GM23338 (cell line): ENCODE measurements at regions not wholly inside any gene's neighbourhood (a gene's known extent, or its start where the extent isn't known, plus 50 kb on each side); places are given as distances from the start of the nearest gene placed in this dataset.

ENCODE experiments used
- ATAC-seq: fragments of 200-7000 bp; cut with Tn5 transposase; 3 replicates; pipeline ENCODE4 v1.9.1; 2020
- DNase-seq: peaks from one replicate; pipeline ENCODE4 v3.0.0-alpha.2; 2015; ENCODE audit warnings: low spot score
- H2AFZ ChIP-seq: fragments of 200-600 bp; sonication (generic); 2 replicates; pipeline ENCODE4 v1.8.0; 2016; ENCODE audit warnings: antibody characterized with exemption, mild to moderate bottlenecking, moderate library complexity
- H3F3A ChIP-seq: fragments of 200-600 bp; sonication (generic); replicated peaks from 2 replicates; pipeline ENCODE4 v1.8.0; 2017; ENCODE audit warnings: antibody characterized with exemption, mixed run types, low read depth
- H3K27ac ChIP-seq: fragments of 200-600 bp; sonication (generic); 2 replicates; pipeline ENCODE4 v1.6.1; 2016; ENCODE audit warnings: low read depth
- H3K27me3 ChIP-seq: fragments of 200-600 bp; sonication (generic); 2 replicates; pipeline ENCODE4 v1.8.0; 2016; ENCODE audit warnings: mild to moderate bottlenecking, mixed run types, moderate library complexity; ENCODE audit not compliant: insufficient read depth
- H3K36me3 ChIP-seq: fragments of 200-600 bp; sonication (generic); 2 replicates; pipeline ENCODE4 v1.8.0; 2016; ENCODE audit warnings: mild to moderate bottlenecking; ENCODE audit not compliant: insufficient read depth
- H3K4me1 ChIP-seq: fragments of 200-600 bp; sonication (generic); 2 replicates; pipeline ENCODE4 v1.8.0; 2016; ENCODE audit warnings: mild to moderate bottlenecking, moderate library complexity; ENCODE audit not compliant: insufficient read depth
- H3K4me2 ChIP-seq: fragments of 200-600 bp; sonication (generic); 2 replicates; pipeline ENCODE4 v1.7.1; 2017; ENCODE audit warnings: mixed run types
- H3K4me3 ChIP-seq: fragments of 200-600 bp; sonication (generic); 2 replicates; pipeline ENCODE4 v1.6.1; 2016; ENCODE audit warnings: mixed run types
- H3K79me2 ChIP-seq: fragments of 200-600 bp; sonication (generic); replicated peaks from 2 replicates; pipeline ENCODE4 v1.8.0; 2017; ENCODE audit warnings: mild to moderate bottlenecking; ENCODE audit not compliant: insufficient read depth
- H3K9me2 ChIP-seq: fragments of 200-600 bp; sonication (generic); 2 replicates; pipeline ENCODE4 v1.8.0; 2017; ENCODE audit not compliant: insufficient read depth
- H4K20me1 ChIP-seq: fragments of 200-600 bp; sonication (generic); replicated peaks from 2 replicates; pipeline ENCODE4 v1.8.0; 2017; ENCODE audit warnings: mild to moderate bottlenecking; ENCODE audit not compliant: insufficient read depth
- H3K27ac Mint-ChIP-seq: 2 replicates; pipeline ENCODE4 v1.8.0; 2020; ENCODE audit warnings: inconsistent platforms, mild to moderate bottlenecking, moderate library complexity, mixed read lengths
- H3K27me3 Mint-ChIP-seq: 3 replicates; pipeline ENCODE4 v1.8.0; 2022; ENCODE audit warnings: low read depth, mild to moderate bottlenecking, moderate library complexity, mixed read lengths, inconsistent platforms; ENCODE audit not compliant: insufficient read depth, poor library complexity
- H3K36me3 Mint-ChIP-seq: 3 replicates; pipeline ENCODE4 v1.8.0; 2021; ENCODE audit warnings: low read depth, mild to moderate bottlenecking, inconsistent platforms, moderate library complexity, mixed read lengths
- H3K4me1 Mint-ChIP-seq: 3 replicates; pipeline ENCODE4 v1.8.0; 2020; ENCODE audit warnings: mild to moderate bottlenecking, inconsistent platforms, mixed read lengths
- H3K4me3 Mint-ChIP-seq: 3 replicates; pipeline ENCODE4 v1.8.0; 2021; ENCODE audit warnings: moderate library complexity, mild to moderate bottlenecking, inconsistent platforms, mixed read lengths
- H3K9me3 Mint-ChIP-seq: 3 replicates; pipeline ENCODE4 v1.8.0; 2020; ENCODE audit warnings: moderate library complexity, mild to moderate bottlenecking, inconsistent platforms, mixed read lengths
- CREB1 ChIP-seq: fragments of 250-450 bp; sonication (Bioruptor Pico); IDR thresholded peaks from 2 replicates; pipeline ENCODE4 v1.5.0; 2020; ENCODE audit warnings: low read depth, mild to moderate bottlenecking, moderate library complexity
- EZH2 ChIP-seq: fragments of 200-600 bp; sonication (generic); IDR thresholded peaks from one replicate; pipeline ENCODE4 v1.8.0; 2017; ENCODE audit warnings: antibody characterized with exemption, mild to moderate bottlenecking, low read depth; ENCODE audit not compliant: unreplicated experiment
- EZH2phosphoT487 ChIP-seq: fragments of 200-600 bp; sonication (generic); IDR thresholded peaks from one replicate; pipeline ENCODE4 v1.8.1; 2018; ENCODE audit warnings: antibody characterized with exemption; ENCODE audit not compliant: unreplicated experiment
- JUNB ChIP-seq: IDR thresholded peaks from one replicate; pipeline ENCODE4 v1.6.1; 2016; ENCODE audit warnings: antibody characterized with exemption; ENCODE audit not compliant: unreplicated experiment
- NANOG ChIP-seq: IDR thresholded peaks from 2 replicates; pipeline ENCODE4 v1.6.1; 2016; ENCODE audit warnings: antibody characterized with exemption, borderline replicate concordance
- ZNF331 ChIP-seq: fragments of 250-450 bp; sonication (Bioruptor Pico); IDR thresholded peaks from 2 replicates; pipeline ENCODE4 v1.5.0; 2020; ENCODE audit warnings: low read depth, mild to moderate bottlenecking, moderate library complexity
- TF ChIP-seq, protein P1 (sequence below): fragments of 250-450 bp; sonication (Bioruptor Pico); IDR thresholded peaks from 2 replicates; pipeline ENCODE4 v1.5.0; 2020; ENCODE audit warnings: mild to moderate bottlenecking, moderate library complexity

DNA sequence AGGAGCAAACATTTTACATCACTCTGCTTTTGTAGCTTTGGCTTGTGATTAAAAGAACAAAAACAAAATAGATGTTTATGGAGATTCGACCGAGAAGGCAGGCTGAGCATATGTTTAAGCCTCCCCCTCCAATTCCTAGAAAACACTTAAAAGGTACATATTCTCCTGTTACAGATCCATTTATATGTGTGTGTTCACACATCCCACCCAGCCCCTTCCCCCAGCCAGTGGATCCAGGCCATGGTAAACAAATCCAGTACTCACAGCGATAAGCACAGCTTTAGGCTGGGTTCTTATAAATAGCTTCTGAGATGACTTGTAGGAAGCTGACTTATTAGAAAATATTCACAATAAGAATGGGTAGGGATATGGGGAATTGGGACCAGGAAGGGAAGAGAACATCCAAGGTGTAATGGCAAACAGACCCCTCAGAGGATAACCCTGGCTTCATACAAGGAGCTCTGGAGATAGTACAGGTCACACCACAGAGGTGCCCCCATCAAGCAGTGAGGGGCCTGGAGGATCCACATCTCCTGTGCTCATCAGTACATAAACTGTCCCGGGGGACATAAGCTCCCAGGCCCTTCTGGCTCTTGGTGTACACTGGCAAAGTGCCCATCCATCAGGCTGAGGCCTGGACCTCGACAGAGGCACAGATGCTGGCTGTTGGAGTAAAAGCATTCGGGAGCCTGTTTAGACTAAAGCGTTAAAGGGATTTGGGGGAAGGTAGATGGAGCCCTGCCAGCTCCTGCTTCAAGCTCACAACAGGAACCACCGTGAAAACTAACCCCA, 70.0 kb upstream of the UBE2E1 start (continued):
- TF ChIP-seq, protein P1, sequence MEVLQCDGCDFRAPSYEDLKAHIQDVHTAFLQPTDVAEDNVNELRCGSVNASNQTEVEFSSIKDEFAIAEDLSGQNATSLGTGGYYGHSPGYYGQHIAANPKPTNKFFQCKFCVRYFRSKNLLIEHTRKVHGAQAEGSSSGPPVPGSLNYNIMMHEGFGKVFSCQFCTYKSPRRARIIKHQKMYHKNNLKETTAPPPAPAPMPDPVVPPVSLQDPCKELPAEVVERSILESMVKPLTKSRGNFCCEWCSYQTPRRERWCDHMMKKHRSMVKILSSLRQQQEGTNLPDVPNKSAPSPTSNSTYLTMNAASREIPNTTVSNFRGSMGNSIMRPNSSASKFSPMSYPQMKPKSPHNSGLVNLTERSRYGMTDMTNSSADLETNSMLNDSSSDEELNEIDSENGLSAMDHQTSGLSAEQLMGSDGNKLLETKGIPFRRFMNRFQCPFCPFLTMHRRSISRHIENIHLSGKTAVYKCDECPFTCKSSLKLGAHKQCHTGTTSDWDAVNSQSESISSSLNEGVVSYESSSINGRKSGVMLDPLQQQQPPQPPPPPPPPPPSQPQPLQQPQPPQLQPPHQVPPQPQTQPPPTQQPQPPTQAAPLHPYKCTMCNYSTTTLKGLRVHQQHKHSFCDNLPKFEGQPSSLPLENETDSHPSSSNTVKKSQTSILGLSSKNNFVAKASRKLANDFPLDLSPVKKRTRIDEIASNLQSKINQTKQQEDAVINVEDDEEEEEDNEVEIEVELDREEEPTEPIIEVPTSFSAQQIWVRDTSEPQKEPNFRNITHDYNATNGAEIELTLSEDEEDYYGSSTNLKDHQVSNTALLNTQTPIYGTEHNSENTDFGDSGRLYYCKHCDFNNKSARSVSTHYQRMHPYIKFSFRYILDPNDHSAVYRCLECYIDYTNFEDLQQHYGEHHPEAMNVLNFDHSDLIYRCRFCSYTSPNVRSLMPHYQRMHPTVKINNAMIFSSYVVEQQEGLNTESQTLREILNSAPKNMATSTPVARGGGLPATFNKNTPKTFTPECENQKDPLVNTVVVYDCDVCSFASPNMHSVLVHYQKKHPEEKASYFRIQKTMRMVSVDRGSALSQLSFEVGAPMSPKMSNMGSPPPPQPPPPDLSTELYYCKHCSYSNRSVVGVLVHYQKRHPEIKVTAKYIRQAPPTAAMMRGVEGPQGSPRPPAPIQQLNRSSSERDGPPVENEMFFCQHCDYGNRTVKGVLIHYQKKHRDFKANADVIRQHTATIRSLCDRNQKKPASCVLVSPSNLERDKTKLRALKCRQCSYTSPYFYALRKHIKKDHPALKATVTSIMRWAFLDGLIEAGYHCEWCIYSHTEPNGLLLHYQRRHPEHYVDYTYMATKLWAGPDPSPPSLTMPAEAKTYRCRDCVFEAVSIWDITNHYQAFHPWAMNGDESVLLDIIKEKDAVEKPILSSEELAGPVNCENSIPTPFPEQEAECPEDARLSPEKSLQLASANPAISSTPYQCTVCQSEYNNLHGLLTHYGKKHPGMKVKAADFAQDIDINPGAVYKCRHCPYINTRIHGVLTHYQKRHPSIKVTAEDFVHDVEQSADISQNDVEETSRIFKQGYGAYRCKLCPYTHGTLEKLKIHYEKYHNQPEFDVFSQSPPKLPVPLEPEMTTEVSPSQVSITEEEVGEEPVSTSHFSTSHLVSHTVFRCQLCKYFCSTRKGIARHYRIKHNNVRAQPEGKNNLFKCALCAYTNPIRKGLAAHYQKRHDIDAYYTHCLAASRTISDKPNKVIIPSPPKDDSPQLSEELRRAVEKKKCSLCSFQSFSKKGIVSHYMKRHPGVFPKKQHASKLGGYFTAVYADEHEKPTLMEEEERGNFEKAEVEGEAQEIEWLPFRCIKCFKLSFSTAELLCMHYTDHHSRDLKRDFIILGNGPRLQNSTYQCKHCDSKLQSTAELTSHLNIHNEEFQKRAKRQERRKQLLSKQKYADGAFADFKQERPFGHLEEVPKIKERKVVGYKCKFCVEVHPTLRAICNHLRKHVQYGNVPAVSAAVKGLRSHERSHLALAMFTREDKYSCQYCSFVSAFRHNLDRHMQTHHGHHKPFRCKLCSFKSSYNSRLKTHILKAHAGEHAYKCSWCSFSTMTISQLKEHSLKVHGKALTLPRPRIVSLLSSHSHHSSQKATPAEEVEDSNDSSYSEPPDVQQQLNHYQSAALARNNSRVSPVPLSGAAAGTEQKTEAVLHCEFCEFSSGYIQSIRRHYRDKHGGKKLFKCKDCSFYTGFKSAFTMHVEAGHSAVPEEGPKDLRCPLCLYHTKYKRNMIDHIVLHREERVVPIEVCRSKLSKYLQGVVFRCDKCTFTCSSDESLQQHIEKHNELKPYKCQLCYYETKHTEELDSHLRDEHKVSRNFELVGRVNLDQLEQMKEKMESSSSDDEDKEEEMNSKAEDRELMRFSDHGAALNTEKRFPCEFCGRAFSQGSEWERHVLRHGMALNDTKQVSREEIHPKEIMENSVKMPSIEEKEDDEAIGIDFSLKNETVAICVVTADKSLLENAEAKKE = no peak
- TF ChIP-seq EZH2 (no peak), EZH2phosphoT487 (no peak), CREB1 (no peak), NANOG (no peak), ZNF331 (CRISPR knock-in tag) (no peak)

DNA sequence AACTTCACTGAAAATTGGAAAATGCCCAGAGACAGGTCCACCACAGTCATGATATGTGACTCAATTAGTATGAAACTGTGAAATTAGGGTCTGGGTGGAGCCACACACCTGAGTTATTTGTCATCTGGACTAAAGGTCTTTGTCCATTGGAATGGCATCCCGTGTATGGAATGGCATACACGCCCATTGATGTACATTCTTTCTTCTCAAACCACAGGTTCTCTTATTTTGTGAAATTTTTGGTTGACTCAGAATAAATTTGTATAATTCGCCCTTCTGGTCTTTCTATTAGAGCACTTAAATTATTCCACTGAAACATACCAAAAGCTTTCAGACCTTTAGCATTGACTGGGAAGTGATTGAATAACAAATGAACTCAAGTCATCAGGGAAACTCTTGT, 66.8 kb upstream of the UBE2E1 start:
- no peak overlapping the region for H3K27ac ChIP-seq
- TF ChIP-seq JUNB = no peak
- H4K20me1 ChIP-seq = no peaks in the 10 kb centered on the region
- no peaks in the 10 kb centered on the region for H3K36me3 ChIP-seq
- H3K27me3 ChIP-seq = peaks cover 33% of the 10 kb centered on the region
- no peaks in the 10 kb centered on the region for H3K9me2 ChIP-seq
- H3K79me2 ChIP-seq = no peaks in the 10 kb centered on the region
- DNase-seq (no peak), ATAC-seq (no peak)
- H3K4me1 Mint-ChIP-seq = peaks cover 74% of the 10 kb centered on the region
- no peak overlapping the region for H3K4me3 ChIP-seq
- no peak overlapping the region for H3K27ac Mint-ChIP-seq
- H3K27me3 Mint-ChIP-seq = peaks cover 32% of the 10 kb centered on the region
- 0 out of 2 replicates have a peak overlapping the region, but pooled peaks have one; percentile 7 for H3K4me2 ChIP-seq
- H3K9me3 Mint-ChIP-seq = no peaks in the 10 kb centered on the region
- H3K4me3 Mint-ChIP-seq = no peak overlapping the region
- no peaks in the 10 kb centered on the region; the same call in 1 of the 2 replicates for H3F3A ChIP-seq
- H2AFZ ChIP-seq = no peak overlapping the region
- H3K36me3 Mint-ChIP-seq = no peaks in the 10 kb centered on the region
- H3K4me1 ChIP-seq = peaks cover 61% of the 10 kb centered on the region
